GM12873 (cell line): ENCODE measurements at regions not wholly inside any gene's neighbourhood (a gene's known extent, or its start where the extent isn't known, plus 50 kb on each side); places are given as distances from the start of the nearest gene placed in this dataset.

ENCODE experiments used
- CTCF ChIP-seq: IDR thresholded peaks from 2 replicates; pipeline ENCODE4 v1.5.1; 2012; ENCODE audit warnings: low read depth, mild to moderate bottlenecking, moderate library complexity, low read length, control low read depth; ENCODE audit not compliant: insufficient read depth; ENCODE audit errors: missing control alignments

DNA sequence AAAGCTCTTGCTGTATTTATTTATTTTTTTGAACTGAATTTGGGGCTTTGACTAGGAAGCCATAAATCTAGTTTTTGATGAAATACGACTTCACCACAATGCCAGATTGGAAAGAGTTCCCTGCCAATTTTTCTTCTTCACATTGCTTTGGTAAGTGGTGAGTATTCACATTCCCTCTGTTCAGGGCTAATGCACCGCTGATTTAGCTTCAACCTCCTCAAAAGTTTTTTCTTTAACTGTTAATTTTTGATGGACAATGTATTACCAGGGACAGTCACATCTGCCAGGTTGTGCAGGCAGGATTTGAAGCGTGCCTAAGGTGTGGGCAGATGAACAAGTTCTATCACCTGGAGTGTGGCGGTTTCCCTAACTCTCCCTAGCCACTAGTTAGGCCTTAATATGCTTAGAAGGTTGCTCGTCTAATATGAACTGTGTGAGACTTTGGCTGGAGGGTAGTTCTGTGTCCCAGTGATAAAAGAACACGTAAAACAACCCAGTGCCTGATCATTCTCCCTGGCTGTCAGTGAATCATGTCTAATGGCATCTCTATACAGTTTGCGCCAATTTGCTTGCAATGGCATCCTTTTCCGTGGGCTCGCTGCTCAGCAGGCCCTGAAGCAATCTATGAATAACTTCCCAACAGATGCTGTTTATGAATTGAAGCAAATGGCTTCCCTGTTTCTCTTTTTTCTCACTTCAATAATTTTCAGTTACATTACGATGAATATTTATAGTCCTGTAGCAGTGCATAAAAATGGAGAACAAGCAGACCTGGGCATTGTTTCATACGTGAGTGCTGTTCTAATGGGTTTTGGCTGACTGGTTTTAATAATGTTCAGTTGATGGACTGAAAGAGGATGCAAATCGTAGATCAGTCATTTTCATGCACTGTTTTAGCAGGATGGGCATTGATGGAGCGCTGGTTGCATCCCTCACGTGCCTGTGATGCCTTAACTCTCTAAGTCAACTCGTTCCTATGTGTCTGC is 243.2 kb upstream of the SUCLG2 start:
- no peak for TF ChIP-seq CTCF

- TF ChIP-seq CTCF: no peak
These were observed 241.7 kb upstream of the SUCLG2 start for GRCh38 chr3:67896130-67896529.

DNA sequence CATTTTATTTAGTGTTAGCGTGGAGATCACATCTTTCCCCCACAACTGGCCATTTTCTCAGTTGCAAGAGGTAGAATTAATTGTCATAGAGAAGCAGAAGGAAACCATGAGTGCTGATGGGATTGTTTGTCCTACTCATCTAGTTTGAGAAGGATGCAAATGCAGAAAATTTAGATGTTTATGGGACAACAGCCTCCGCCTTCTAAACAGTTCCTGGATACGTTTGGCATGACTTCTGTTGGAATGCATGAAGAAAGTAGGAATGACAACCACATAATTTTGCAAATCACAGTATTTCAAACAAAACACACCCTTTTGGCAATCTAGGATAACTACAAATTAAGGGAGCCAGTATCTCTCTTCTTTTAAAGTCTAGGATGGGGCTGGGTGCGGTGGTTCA is 240.1 kb upstream of the SUCLG2 start:
- no peak for TF ChIP-seq CTCF

DNA sequence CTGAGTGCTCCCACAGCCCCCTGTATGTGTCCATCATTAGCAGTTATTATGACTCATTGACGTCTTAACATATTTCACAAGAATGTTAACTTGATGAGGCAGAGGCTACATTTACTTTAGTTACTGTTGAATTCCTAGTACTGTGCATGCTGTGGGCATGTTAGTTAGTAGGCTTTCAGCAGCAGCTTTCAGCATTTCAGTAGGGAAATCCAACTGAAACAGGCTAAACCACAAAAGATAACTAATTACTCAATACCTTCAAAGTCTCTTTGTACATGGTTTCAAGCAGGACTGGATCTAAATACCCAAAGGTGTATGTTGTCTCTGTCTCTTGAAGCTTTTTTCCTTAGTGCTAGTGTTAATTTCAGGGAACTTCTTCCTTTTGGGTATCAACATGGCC is 229.9 kb upstream of the SUCLG2 start:
- TF ChIP-seq CTCF: no peak

- TF ChIP-seq CTCF: no peak
These were observed 229.4 kb upstream of the SUCLG2 start for GRCh38 chr3:67883766-67884165.

GRCh38 chr3:67882981-67883380 is 228.6 kb upstream of the SUCLG2 start:
- TF ChIP-seq CTCF: no peak

GRCh38 chr3:67876261-67876660 is 221.8 kb upstream of the SUCLG2 start:
- no peak for TF ChIP-seq CTCF
